ENCODE measurements at regions not wholly inside any gene's neighbourhood (a gene's known extent, or its start where the extent isn't known, plus 50 kb on each side); places are given as distances from the start of the nearest gene placed in this dataset.

- no peak for TF ChIP-seq KLF5 (IDR thresholded peaks at IDR 0.05; ENCODE audit: partially characterized antibody)
- TF ChIP-seq MYC (IDR thresholded peaks at IDR 0.05; ENCODE audit: insufficient read depth, insufficient read length, insufficient replicate concordance, low read length, severe bottlenecking), result no peak
- no peak for TF ChIP-seq KDM1A (IDR thresholded peaks at IDR 0.05; ENCODE audit: borderline replicate concordance)
- TF ChIP-seq NR2F1 (conservative IDR thresholded peaks at IDR 0.05), result no peak
Observed at GRCh38 chr18:22549260-22549937, 131.7 kb upstream of the CTAGE1 start (continued).

GRCh38 chr18:22550366-22550765, 132.7 kb upstream of the CTAGE1 start:
- ATAC-seq (no peak), FAIRE-seq (no peak), DNase-seq (ENCODE audit: low read depth, low spot score) (no peak)
- Histone ChIP-seq H3K4me2 (ENCODE audit: control insufficient read depth, insufficient read depth) (no peak overlapping the region), H3K4me3 (no peak overlapping the region), H4K20me1 (ENCODE audit: control insufficient read depth, insufficient read depth) (no peaks in the 10 kb centered on the region), H3K9ac (ENCODE audit: control insufficient read depth, insufficient read depth, low read length) (no peak overlapping the region), H3K9me3 (replicated peaks; ENCODE audit: control insufficient read depth, insufficient read depth, low read length) (no peaks in the 10 kb centered on the region), H3K27me3 (replicated peaks in 1 of 2; ENCODE audit: control insufficient read depth in 2 of 2, insufficient read depth in 2 of 2, low read length in 1 of 2) (no peaks in the 10 kb centered on the region), H3K27ac (ENCODE audit: control insufficient read depth, insufficient read depth) (no peak overlapping the region), H3K79me2 (ENCODE audit: control insufficient read depth, insufficient read depth, low read length) (no peaks in the 10 kb centered on the region), H2AFZ (ENCODE audit: control insufficient read depth, low read depth, low read length) (no peak overlapping the region), H3K36me3 (ENCODE audit: control insufficient read depth in 2 of 2, insufficient read depth in 2 of 2, low read length in 1 of 2) (no peaks in the 10 kb centered on the region), H3K4me1 (ENCODE audit: control insufficient read depth, insufficient read depth, low read length) (no peaks in the 10 kb centered on the region)
- CTCF ChIA-PET, result no interaction called here
- in situ Hi-C loops (cut with MboI), result no loop called here
- intact Hi-C loops (cut with micrococcal nuclease; ENCODE audit: unreplicated experiment), result loop anchor here (10.0 kb wide), 1 partner anchor 296 kb away; no protein-coding TSS in a partner anchor
- POLR2A ChIA-PET, result no interaction called here
- RAD21 ChIA-PET (ENCODE audit: unreplicated experiment), result no interaction called here
- 6% methylated on average over 2 of the region's 2 CpGs for WGBS (ENCODE audit: insufficient coverage, insufficient replicate concordance, low lambda C conversion rate, missing lambda C conversion rate)
- no TSS peak for BruUV-seq (replicated peaks)
- SMC1A ChIA-PET (ENCODE audit: uncharacterized antibody, unreplicated experiment), result no interaction called here
- TF ChIP-seq SKIL (IDR thresholded peaks at IDR 0.05; ENCODE audit: low read depth, poor library complexity, severe bottlenecking), result no peak
- TF ChIP-seq GATAD2B (conservative IDR thresholded peaks at IDR 0.05; ENCODE audit: low read depth), result no peak

Data from GM12878 (cell line).